A549 (cell line): ENCODE measurements at regions not wholly inside any gene's neighbourhood (a gene's known extent, or its start where the extent isn't known, plus 50 kb on each side); places are given as distances from the start of the nearest gene placed in this dataset.

ENCODE experiments used
- ATAC-seq, 2 experiments: fragments of 200-7000 bp in 1 of 2; fragments of >200 bp in 1 of 2; cut with Nextera tagmentation in 1 of 2; cut with Tn5 transposase in 1 of 2; 3 replicates each; pipeline versions ENCODE4 v1.8.0 to v1.9.1; 2018 to 2020; ENCODE audit warnings: mild to moderate bottlenecking in 1 of 2, moderate library complexity in 1 of 2
- CTCF ChIA-PET: fragments of 300-600 bp; sonication (Branson Sonifier 250); formaldehyde crosslinking; extraction: SDS; loops from one replicate; lab custom pipeline; 2021; ENCODE audit warnings: antibody characterized with exemption, inconsistent platforms; lab: Yijun Ruan, JAX
- POLR2A ChIA-PET: fragments of 350-600 bp; formaldehyde crosslinking; extraction: SDS; loops from one replicate; lab custom pipeline; 2021; ENCODE audit warnings: antibody characterized with exemption, inconsistent platforms; lab: Yijun Ruan, JAX
- DNase-seq, 2 experiments: peaks; one replicate each; pipeline versions ENCODE4 v3.0.0 to v3.0.0-alpha.2; 2011 to 2016; ENCODE audit warnings: low read depth in 1 of 2, low spot score in 1 of 2
- FAIRE-seq: peaks from 2 replicates; lab custom pipeline; 2011; peaks lifted over from hg19 to GRCh38; lab: Jason Lieb, UNC
- H3K27ac ChIP-seq, 2 experiments: fragments of >200 bp; sonication (Bioruptor Twin); formaldehyde crosslinking; 3 replicates each; pipeline ENCODE4 v1.5.1; 2016 to 2017
- H3K4me1 ChIP-seq: fragments of >200 bp; sonication (Bioruptor Twin); formaldehyde crosslinking; 3 replicates; pipeline ENCODE4 v1.6.1; 2016
- H3K4me2 ChIP-seq: fragments of >200 bp; sonication (Bioruptor Twin); formaldehyde crosslinking; 3 replicates; pipeline ENCODE4 v1.6.1; 2016
- H3K4me3 ChIP-seq: fragments of >200 bp; sonication (Bioruptor Twin); formaldehyde crosslinking; 3 replicates; pipeline ENCODE4 v1.5.1; 2016
- H3K9me3 ChIP-seq: fragments of >200 bp; sonication (Bioruptor Twin); formaldehyde crosslinking; 3 replicates; pipeline ENCODE4 v1.6.1; 2016
- EHF ChIP-seq: fragments of 250-450 bp; sonication (Bioruptor Pico); IDR thresholded peaks from 2 replicates; pipeline ENCODE4 v1.5.0; 2020; ENCODE audit warnings: mild to moderate bottlenecking
- EHMT2 ChIP-seq: fragments of 200-600 bp; sonication (generic); IDR thresholded peaks from 2 replicates; pipeline ENCODE4 v1.6.1; 2016; ENCODE audit warnings: antibody characterized with exemption, low read depth, mild to moderate bottlenecking, moderate library complexity
- FOSB ChIP-seq: fragments of 250-450 bp; sonication (Bioruptor Pico); IDR thresholded peaks from 2 replicates; pipeline ENCODE4 v1.5.0; 2020; ENCODE audit warnings: mild to moderate bottlenecking, moderate library complexity
- HEYL ChIP-seq: fragments of 250-450 bp; sonication (Bioruptor Pico); IDR thresholded peaks from 2 replicates; pipeline ENCODE4 v1.8.0; 2021; ENCODE audit warnings: mild to moderate bottlenecking, moderate library complexity
- HOXB13 ChIP-seq: fragments of 250-450 bp; sonication (Bioruptor Pico); IDR thresholded peaks from 2 replicates; pipeline ENCODE4 v1.5.0; 2020; ENCODE audit warnings: low read depth, mild to moderate bottlenecking, moderate library complexity
- KDM5A ChIP-seq: fragments of 200-600 bp; sonication (generic); IDR thresholded peaks from 2 replicates; pipeline ENCODE4 v1.6.1; 2016; ENCODE audit warnings: antibody characterized with exemption, mild to moderate bottlenecking
- MYC ChIP-seq: IDR thresholded peaks from 2 replicates; pipeline ENCODE4 v1.6.1; 2012; ENCODE audit warnings: mild to moderate bottlenecking, inconsistent platforms, low read length, improper control_type of control experiment, borderline replicate concordance
- NR3C1 ChIP-seq: fragments of >200 bp; sonication (Bioruptor Twin); formaldehyde crosslinking; IDR thresholded peaks from 3 replicates; pipeline ENCODE4 v1.6.1; 2017
- POLR2A ChIP-seq: IDR thresholded peaks from 2 replicates; pipeline ENCODE4 v1.6.1; 2012; ENCODE audit warnings: mild to moderate bottlenecking, low read length
- POLR2AphosphoS2 ChIP-seq: conservative IDR thresholded peaks from 2 replicates; pipeline ENCODE4 v1.6.1; 2012; ENCODE audit warnings: low read length, improper control_type of control experiment, inconsistent platforms
- RAD21 ChIP-seq, 2 experiments: fragments of >200 bp in 1 of 2; sonication (Bioruptor Twin) in 1 of 2; formaldehyde crosslinking in 1 of 2; IDR thresholded peaks in 1 of 2; conservative IDR thresholded peaks in 1 of 2; 2 replicates in 1 of 2; 3 replicates in 1 of 2; pipeline ENCODE4 v1.6.1; 2012 to 2018; ENCODE audit warnings: inconsistent platforms in 1 of 2
- RCOR1 ChIP-seq: fragments of 150-350 bp; IDR thresholded peaks from 2 replicates; pipeline ENCODE4 v1.6.1; 2014; ENCODE audit warnings: antibody characterized with exemption, low read length, low read depth
- RFX5 ChIP-seq: fragments of 450-650 bp; IDR thresholded peaks from 2 replicates; pipeline ENCODE4 v1.7.1; 2014; ENCODE audit warnings: antibody characterized with exemption, mild to moderate bottlenecking, moderate library complexity
- SMC3 ChIP-seq: fragments of >200 bp; sonication (Bioruptor Twin); formaldehyde crosslinking; IDR thresholded peaks from 3 replicates; pipeline ENCODE4 v1.6.1; 2018; ENCODE audit warnings: inconsistent platforms
- SREBF2 ChIP-seq: fragments of 450-650 bp; IDR thresholded peaks from 2 replicates; pipeline ENCODE4 v1.6.1; 2014; ENCODE audit warnings: mild to moderate bottlenecking, moderate library complexity
- ZC3H11A ChIP-seq: fragments of 450-650 bp; IDR thresholded peaks from 2 replicates; pipeline ENCODE4 v1.6.1; 2014; ENCODE audit warnings: antibody characterized with exemption, mild to moderate bottlenecking
- ZFP36 ChIP-seq: fragments of 450-650 bp; IDR thresholded peaks from 2 replicates; pipeline ENCODE4 v1.6.1; 2014; ENCODE audit warnings: borderline replicate concordance; ENCODE audit not compliant: partially characterized antibody
- ZNF302 ChIP-seq: fragments of 250-450 bp; sonication (Bioruptor Pico); IDR thresholded peaks from 2 replicates; pipeline ENCODE4 v1.9.0; 2021; ENCODE audit warnings: inconsistent platforms, mild to moderate bottlenecking, moderate library complexity
- ZSCAN20 ChIP-seq: fragments of 250-450 bp; sonication (Bioruptor Pico); IDR thresholded peaks from 2 replicates; pipeline ENCODE4 v1.8.0; 2022; ENCODE audit warnings: mild to moderate bottlenecking, moderate library complexity
- WGBS: methylation state at CpG from one replicate; pipeline ENCODE4 v1.1.6; 2017; ENCODE audit errors: missing lambda C conversion rate; 5-methylcytosine and 5-hydroxymethylcytosine counted together
- TF ChIP-seq, protein P1 (sequence below): fragments of 450-650 bp; IDR thresholded peaks from 2 replicates; pipeline ENCODE4 v1.6.1; 2014; ENCODE audit warnings: antibody characterized with exemption
- TF ChIP-seq, protein P2 (sequence below): fragments of 250-450 bp; sonication (Bioruptor Pico); IDR thresholded peaks from 2 replicates; pipeline ENCODE4 v1.5.0; 2021; ENCODE audit warnings: mild to moderate bottlenecking, moderate library complexity, borderline replicate concordance
- TF ChIP-seq, protein P3 (sequence below): IDR thresholded peaks from 2 replicates; pipeline ENCODE4 v1.6.1; 2012
- TF ChIP-seq, protein P4 (sequence below): fragments of 200-600 bp; sonication (generic); IDR thresholded peaks from 2 replicates; pipeline ENCODE4 v1.6.1; 2016; ENCODE audit warnings: antibody characterized with exemption, mild to moderate bottlenecking, moderate library complexity
- TF ChIP-seq, protein P5 (sequence below): IDR thresholded peaks from 2 replicates; pipeline ENCODE4 v1.6.1; 2012

DNA sequence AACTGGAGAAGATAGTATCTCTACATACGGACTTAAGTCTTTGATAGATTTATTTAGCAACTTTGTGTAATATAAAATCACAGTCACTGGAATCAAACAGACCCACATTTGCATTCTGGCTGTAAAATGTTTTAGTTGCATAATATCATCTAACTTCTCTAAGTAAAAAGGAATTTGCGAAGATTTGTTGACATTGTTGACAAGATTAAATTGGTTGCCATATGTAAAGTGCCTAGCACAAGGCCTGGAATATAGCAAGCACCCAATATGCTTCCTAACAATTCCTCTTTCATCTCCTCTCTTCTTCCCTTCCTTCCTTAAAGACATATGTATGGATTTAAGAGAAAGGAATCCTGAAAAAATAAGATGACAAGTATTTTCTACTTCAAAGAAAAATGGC, 295.4 kb upstream of the PPFIA2 start:
- WGBS: 5% methylated on average over 2 of the region's 2 CpGs

DNA sequence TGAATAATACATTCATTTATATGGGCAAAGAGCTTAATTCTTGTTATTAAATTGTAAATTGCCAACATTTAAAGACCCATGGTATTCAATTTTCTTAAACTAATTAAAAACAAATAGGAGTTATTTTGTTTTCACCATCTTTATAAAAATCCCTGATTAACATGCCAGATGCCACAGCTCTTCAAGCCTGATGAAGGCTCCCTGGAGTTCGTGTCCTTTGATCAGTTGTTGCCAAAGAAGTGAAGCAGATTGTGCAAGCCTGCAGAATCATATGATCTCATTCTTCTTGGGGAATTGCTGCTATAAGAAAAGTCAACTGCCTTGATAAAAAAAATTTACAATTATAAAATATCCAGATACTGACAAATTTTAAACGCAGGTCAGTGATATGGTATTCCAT, 288.3 kb upstream of the PPFIA2 start:
- no peak for DNase-seq
- ATAC-seq: no peak
- POLR2A ChIA-PET: no interaction called here
- H3K4me2 ChIP-seq: no peak overlapping the region
- no peaks in the 10 kb centered on the region for H3K4me1 ChIP-seq
- TF ChIP-seq POLR2A (no peak), KDM5A (no peak), HEYL (CRISPR knock-in tag) (no peak), EHF (CRISPR knock-in tag) (no peak), RFX5 (no peak), EHMT2 (no peak), POLR2AphosphoS2 (no peak), ZFP36 (no peak), FOSB (no peak), ZSCAN20 (CRISPR knock-in tag) (no peak)
- TF ChIP-seq, protein P1, sequence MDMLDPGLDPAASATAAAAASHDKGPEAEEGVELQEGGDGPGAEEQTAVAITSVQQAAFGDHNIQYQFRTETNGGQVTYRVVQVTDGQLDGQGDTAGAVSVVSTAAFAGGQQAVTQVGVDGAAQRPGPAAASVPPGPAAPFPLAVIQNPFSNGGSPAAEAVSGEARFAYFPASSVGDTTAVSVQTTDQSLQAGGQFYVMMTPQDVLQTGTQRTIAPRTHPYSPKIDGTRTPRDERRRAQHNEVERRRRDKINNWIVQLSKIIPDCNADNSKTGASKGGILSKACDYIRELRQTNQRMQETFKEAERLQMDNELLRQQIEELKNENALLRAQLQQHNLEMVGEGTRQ: no peak
- TF ChIP-seq, protein P2, sequence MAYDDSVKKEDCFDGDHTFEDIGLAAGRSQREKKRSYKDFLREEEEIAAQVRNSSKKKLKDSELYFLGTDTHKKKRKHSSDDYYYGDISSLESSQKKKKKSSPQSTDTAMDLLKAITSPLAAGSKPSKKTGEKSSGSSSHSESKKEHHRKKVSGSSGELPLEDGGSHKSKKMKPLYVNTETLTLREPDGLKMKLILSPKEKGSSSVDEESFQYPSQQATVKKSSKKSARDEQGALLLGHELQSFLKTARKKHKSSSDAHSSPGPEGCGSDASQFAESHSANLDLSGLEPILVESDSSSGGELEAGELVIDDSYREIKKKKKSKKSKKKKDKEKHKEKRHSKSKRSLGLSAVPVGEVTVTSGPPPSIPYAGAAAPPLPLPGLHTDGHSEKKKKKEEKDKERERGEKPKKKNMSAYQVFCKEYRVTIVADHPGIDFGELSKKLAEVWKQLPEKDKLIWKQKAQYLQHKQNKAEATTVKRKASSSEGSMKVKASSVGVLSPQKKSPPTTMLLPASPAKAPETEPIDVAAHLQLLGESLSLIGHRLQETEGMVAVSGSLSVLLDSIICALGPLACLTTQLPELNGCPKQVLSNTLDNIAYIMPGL (CRISPR knock-in tag): no peak
- TF ChIP-seq, protein P3, sequence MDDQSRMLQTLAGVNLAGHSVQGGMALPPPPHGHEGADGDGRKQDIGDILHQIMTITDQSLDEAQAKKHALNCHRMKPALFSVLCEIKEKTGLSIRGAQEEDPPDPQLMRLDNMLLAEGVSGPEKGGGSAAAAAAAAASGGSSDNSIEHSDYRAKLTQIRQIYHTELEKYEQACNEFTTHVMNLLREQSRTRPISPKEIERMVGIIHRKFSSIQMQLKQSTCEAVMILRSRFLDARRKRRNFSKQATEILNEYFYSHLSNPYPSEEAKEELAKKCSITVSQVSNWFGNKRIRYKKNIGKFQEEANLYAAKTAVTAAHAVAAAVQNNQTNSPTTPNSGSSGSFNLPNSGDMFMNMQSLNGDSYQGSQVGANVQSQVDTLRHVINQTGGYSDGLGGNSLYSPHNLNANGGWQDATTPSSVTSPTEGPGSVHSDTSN: no peak
- no peak overlapping the region for H3K27ac ChIP-seq
- 3% methylated on average over 2 of the region's 2 CpGs for WGBS
- H3K4me3 ChIP-seq: no peak overlapping the region
- H3K9me3 ChIP-seq: no peaks in the 10 kb centered on the region
- CTCF ChIA-PET: no interaction called here
- no peak for FAIRE-seq

More for the DNA sequence above, 295.4 kb upstream of the PPFIA2 start:
- ATAC-seq (no peak), DNase-seq (no peak), FAIRE-seq (no peak)
- no peak overlapping the region for H3K27ac ChIP-seq
- no peak for TF ChIP-seq RCOR1
- TF ChIP-seq HEYL (CRISPR knock-in tag): no peak
- TF ChIP-seq RAD21 (conservative IDR thresholded peaks at IDR 0.05 in 1 of 2, IDR thresholded peaks at IDR 0.05 in 1 of 2): no peak
- no peak for TF ChIP-seq HOXB13 (CRISPR knock-in tag)
- no peak for TF ChIP-seq ZNF302 (CRISPR knock-in tag)
- TF ChIP-seq SREBF2: no peak
- TF ChIP-seq, protein P4, sequence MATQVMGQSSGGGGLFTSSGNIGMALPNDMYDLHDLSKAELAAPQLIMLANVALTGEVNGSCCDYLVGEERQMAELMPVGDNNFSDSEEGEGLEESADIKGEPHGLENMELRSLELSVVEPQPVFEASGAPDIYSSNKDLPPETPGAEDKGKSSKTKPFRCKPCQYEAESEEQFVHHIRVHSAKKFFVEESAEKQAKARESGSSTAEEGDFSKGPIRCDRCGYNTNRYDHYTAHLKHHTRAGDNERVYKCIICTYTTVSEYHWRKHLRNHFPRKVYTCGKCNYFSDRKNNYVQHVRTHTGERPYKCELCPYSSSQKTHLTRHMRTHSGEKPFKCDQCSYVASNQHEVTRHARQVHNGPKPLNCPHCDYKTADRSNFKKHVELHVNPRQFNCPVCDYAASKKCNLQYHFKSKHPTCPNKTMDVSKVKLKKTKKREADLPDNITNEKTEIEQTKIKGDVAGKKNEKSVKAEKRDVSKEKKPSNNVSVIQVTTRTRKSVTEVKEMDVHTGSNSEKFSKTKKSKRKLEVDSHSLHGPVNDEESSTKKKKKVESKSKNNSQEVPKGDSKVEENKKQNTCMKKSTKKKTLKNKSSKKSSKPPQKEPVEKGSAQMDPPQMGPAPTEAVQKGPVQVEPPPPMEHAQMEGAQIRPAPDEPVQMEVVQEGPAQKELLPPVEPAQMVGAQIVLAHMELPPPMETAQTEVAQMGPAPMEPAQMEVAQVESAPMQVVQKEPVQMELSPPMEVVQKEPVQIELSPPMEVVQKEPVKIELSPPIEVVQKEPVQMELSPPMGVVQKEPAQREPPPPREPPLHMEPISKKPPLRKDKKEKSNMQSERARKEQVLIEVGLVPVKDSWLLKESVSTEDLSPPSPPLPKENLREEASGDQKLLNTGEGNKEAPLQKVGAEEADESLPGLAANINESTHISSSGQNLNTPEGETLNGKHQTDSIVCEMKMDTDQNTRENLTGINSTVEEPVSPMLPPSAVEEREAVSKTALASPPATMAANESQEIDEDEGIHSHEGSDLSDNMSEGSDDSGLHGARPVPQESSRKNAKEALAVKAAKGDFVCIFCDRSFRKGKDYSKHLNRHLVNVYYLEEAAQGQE: no peak
- no peak for TF ChIP-seq SMC3
- TF ChIP-seq, protein P5, sequence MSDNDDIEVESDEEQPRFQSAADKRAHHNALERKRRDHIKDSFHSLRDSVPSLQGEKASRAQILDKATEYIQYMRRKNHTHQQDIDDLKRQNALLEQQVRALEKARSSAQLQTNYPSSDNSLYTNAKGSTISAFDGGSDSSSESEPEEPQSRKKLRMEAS: no peak
- TF ChIP-seq MYC: no peak
- no peak for TF ChIP-seq NR3C1
- TF ChIP-seq ZC3H11A: no peak
- H3K4me2 ChIP-seq: no peak overlapping the region
- CTCF ChIA-PET: no interaction called here
- H3K4me3 ChIP-seq: no peak overlapping the region
- H3K9me3 ChIP-seq: no peaks in the 10 kb centered on the region
- POLR2A ChIA-PET: no interaction called here
- H3K4me1 ChIP-seq: no peaks in the 10 kb centered on the region
